D721Med (cell line): ENCODE measurements at regions not wholly inside any gene's neighbourhood (a gene's known extent, or its start where the extent isn't known, plus 50 kb on each side); places are given as distances from the start of the nearest gene placed in this dataset.

Source experiments
- DNase-seq: peaks from one replicate; pipeline ENCODE4 v3.0.0; 2011; ENCODE audit warnings: low spot score; ENCODE audit not compliant: insufficient read length
- FAIRE-seq: peaks from 2 replicates; lab custom pipeline; 2011; peaks lifted over from hg19 to GRCh38; lab: Jason Lieb, UNC
- CTCF ChIP-seq: IDR thresholded peaks from 2 replicates; pipeline ENCODE4 v1.5.1; 2012; ENCODE audit warnings: mild to moderate bottlenecking, control low read depth; ENCODE audit not compliant: insufficient read depth; ENCODE audit errors: missing control alignments

GRCh38 chr4:63371001-63371400 is 1038.2 kb downstream of the TECRL start:
- FAIRE-seq (no peak), DNase-seq (no peak)
- no peak for TF ChIP-seq CTCF

- no peak for TF ChIP-seq CTCF
- no peak for DNase-seq
These were observed 1047.6 kb downstream of the TECRL start for GRCh38 chr4:63361628-63362027.

GRCh38 chr4:63361066-63361465 is 1048.2 kb downstream of the TECRL start:
- DNase-seq (no peak), FAIRE-seq (no peak)
- no peak for TF ChIP-seq CTCF

More at GRCh38 chr4:63361628-63362027, 1047.6 kb downstream of the TECRL start:
- FAIRE-seq: no peak

GRCh38 chr4:63349674-63350025 is 1059.6 kb downstream of the TECRL start:
- no peak for TF ChIP-seq CTCF
- DNase-seq (no peak), FAIRE-seq (no peak)

- no peak for FAIRE-seq
- no peak for DNase-seq
- TF ChIP-seq CTCF: no peak
These were observed 1060.2 kb downstream of the TECRL start for GRCh38 chr4:63348735-63349673.

- no peak for DNase-seq
- no peak for FAIRE-seq
- TF ChIP-seq CTCF: no peak
These were observed 1084.1 kb downstream of the TECRL start for GRCh38 chr4:63325140-63325539.

- TF ChIP-seq CTCF: no peak
- DNase-seq (no peak), FAIRE-seq (no peak)
These were observed 1092.6 kb downstream of the TECRL start for GRCh38 chr4:63316633-63317032.
